GM19455 (cell line): ENCODE measurements at regions not wholly inside any gene's neighbourhood (a gene's known extent, or its start where the extent isn't known, plus 50 kb on each side); places are given as distances from the start of the nearest gene placed in this dataset.
"Not testable (repeated sequence)": the region's sequence is repeated elsewhere in the genome, so short reads cannot be mapped to it uniquely, and the experiment has no call there.

Source experiments
- ATAC-seq: cut with Tn5 transposase; IDR thresholded peaks from one replicate; pipeline ENCODE4 v1.9.1; 2021; ENCODE audit not compliant: unreplicated experiment

- no peak for ATAC-seq
Observed at GRCh38 chr5:4584982-4585381, 555.1 kb upstream of the ADAMTS16 start.

- ATAC-seq = no peak
Observed at GRCh38 chr5:4613440-4613839, 526.7 kb upstream of the ADAMTS16 start.

- no peak for ATAC-seq
Observed at GRCh38 chr5:4614088-4614487, 526.0 kb upstream of the ADAMTS16 start.

DNA sequence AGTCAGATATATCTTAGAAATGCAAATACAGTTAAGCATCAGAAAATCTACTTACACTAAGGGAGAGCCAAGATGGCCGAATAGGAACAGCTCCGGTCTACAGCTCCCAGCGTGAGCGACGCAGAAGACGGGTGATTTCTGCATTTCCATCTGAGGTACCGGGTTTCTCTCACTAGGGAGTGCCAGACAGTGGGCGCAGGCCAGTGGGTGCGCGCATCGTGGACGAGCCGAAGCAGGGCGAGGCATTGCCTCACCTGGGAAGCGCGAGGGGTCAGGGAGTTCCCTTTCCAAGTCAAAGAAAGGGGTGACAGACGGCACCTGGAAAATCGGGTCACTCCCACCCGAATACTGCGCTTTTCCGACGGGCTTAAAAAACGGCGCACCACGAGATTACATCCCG is 524.8 kb upstream of the ADAMTS16 start:
- not testable (repeated sequence) for ATAC-seq

DNA sequence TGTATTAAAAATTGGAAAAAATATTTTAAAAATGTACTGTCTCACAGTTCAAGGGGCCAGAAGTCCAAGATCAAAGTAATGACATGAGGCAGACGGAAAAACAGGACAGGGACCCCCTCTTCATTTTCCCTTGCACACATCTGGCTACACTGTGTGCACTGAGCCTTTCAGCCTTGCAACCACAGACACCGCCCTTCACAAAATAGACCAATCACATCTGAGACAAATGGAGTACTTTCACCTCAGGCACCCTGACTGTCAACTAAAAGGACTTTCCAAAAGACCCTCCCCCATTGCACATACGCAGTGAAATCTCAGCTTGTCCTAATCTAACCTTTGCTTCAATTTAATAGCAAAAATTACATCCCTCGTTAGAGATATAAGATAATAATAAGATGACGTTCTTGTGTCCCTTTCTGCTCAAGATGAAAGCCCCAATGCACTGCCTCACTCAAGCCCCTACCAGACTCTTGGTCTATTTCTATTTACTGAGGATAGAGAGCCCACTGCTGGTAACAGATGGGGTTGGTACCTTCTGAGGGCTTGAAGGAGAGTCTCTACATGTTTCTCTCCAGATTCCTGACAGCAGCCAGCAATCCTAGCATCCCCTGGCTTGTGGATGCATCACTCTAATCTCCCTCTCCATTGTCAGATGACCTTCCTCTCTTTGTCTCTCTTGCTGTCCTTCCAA is 514.8 kb upstream of the ADAMTS16 start:
- no peak for ATAC-seq

DNA sequence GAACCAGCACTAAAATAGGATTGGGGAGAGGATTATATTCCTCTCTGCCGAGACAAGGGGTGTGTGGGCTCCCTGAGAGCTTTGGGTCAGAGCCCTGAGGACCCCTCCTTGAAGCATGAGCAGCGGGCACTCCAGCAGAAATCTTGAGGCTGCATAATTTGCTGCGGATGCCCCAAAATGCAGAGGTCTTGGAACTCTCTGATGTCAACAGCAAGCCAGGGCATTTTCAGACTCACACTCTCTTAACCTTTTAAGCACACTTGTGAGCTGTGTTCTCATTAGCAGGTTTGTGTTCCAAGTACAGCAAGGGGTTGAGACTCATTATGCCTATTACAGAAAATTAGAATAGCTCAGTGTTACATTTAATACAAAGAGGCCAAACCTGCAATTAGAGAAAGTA is 513.0 kb upstream of the ADAMTS16 start:
- ATAC-seq = no peak

DNA sequence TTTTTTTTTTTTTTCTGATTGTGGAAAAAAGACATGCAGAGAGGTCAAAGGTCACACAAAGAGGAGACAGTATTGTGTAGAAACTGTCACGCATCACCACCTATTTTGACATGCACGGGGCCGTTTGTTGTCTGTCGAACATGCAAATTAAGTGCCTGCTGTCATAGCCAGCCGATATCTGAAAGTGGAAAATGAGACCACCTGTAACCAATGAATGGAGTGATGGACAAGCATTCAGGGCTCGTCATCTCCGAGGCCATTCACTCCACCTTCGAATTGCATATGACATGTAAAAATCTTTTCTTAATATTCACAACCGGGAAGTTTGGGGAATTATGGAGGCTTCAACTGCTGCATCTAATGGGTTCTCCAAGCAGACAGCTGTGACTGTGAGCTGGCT is 512.2 kb upstream of the ADAMTS16 start:
- no peak for ATAC-seq

DNA sequence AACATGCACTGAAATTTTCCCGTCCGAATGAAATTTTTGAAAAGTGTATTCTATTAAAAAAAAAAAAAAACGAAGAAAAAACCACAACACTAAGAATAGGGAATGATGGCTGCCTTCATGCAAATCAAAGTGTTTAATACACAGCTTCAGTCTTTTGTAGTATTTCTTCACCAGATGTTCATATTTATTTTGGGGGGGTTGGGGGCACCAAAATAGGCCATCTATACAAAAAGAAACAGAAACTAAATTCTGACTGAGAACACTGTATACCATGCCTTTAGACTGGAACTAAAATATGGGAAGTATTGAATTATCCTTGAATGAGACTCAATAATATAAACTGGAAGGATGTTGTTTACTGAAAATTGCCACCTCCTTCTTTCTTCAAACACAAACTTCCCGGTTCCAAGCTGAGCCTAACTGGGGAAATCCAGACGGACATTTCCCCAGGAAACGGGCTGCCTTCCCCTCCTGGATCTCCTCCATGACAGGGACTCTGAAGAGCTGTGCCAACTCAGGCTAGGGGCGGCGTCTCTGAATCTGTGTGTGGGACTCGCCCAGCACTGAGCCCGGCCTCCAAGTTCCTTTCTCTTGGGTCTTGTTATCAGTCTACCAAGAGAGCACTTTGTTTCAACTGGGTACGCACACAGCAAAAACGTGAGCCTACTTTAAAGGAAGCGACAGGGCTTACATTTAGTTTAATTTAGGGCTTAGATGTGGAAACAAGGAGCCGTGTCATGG is 511.3 kb upstream of the ADAMTS16 start:
- ATAC-seq = no peak

DNA sequence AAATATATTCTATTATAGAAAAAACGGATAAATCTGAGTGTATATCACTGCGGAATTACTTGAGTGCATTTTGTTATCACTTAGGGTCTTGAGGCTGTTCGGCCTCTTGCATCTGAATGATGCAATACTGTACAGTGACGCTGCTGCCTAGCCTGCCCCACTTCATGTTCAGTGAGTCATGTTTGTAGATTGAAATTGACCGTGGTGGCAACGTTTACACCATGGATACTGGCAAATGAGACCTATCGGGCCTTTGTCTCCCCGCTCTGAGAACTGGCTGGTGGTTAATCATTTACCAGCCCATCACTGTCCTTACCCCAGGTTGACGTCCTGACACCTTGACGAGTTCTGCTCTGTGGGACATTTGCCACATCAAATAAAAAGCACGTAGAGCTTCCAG is 510.1 kb upstream of the ADAMTS16 start:
- no peak for ATAC-seq

- no peak for ATAC-seq
Observed at GRCh38 chr5:4634342-4634741, 505.8 kb upstream of the ADAMTS16 start.

- ATAC-seq = no peak
Observed at GRCh38 chr5:4636378-4636777, 503.8 kb upstream of the ADAMTS16 start.

DNA sequence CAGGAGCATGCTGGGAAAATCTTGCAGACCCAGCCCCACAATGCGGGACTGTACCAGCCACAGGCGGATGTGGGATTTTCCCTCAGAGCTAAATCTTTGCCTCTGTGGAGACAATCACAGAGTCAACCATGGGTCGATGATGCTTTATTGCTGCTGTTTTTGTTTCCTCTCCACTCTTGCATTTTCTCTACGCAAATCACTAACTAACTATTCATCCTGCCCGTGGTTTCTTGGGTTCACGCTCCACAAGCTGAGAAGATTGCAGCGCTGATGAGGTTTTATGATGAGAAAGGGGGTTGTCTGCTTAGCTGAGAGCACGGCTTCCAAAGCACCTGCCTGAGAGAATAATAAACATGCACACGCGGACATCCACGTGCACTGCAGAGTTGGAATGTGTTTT is 500.2 kb upstream of the ADAMTS16 start:
- ATAC-seq = no peak

GRCh38 chr5:4640795-4641194 is 499.3 kb upstream of the ADAMTS16 start:
- ATAC-seq = no peak

- no peak for ATAC-seq
Observed at GRCh38 chr5:4642525-4642924, 497.6 kb upstream of the ADAMTS16 start.

DNA sequence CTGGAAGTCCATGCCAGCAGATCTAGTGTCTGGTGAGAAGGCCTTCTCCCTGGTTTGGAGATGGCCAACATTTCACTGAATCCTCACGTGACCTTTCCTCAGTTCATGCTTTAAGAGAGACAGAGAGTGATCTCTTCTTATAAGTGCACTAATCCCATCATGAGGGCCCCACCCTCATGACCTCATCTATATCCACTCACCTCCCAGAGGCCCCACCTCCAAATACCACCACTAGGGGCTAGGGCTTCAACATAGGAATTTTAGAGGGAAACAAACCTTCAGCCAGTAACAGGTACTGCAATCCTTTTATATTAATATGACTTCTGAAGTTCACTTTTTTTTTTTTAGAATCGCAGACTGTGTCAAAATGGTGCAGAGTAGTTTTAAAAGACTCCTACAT is 496.9 kb upstream of the ADAMTS16 start:
- no peak for ATAC-seq

DNA sequence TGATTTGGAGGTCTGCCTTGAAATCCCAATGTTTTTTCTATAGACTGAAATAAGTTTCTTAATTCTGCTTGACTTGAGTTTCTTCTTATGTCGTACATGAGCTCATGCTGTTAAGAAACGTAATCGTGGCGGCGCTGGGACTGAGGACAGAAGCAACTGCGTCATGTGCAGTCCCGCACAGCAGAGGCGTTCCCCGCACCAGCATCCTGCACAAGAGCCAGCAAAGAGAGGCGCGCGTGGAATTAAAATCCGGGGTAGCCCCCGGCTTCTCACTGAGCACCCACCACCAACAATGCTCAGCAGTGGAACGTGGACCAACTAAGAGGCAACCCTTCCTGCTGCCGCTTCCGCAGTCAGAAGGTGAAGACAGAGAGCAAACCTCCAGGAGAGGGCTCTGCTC is 496.2 kb upstream of the ADAMTS16 start:
- ATAC-seq = no peak

DNA sequence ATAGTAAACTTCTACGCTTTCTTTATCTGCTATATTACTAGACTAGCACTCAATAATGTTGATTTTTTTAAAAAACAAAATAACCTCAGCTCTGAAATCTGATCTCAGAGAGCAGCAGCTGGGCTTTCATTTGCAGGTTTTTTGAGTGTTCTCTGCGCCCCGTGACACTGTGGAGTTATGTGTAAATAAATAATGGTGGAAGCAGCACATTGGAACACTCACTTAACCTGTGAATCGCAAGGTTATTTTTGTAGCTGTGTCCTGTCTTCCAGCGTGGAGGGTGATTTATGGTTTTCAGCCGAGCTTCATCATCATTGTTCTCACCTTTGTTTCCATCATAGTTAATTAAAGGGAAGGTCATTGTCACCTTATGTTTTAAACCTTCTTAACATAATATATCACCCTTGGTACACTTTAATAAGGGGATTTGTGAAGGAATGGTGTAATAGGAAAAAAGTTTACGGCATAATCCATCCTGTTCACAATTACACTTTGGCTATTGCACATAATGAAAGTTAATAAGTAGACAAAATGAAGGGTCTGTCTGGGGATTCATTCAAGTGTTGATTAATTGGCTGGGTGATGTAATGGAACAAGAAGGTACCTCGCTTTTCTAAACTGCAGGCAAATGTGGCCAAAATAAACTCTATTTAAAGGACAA is 493.3 kb upstream of the ADAMTS16 start:
- no peak for ATAC-seq

- ATAC-seq = no peak
Observed at GRCh38 chr5:4647955-4648354, 492.2 kb upstream of the ADAMTS16 start.

DNA sequence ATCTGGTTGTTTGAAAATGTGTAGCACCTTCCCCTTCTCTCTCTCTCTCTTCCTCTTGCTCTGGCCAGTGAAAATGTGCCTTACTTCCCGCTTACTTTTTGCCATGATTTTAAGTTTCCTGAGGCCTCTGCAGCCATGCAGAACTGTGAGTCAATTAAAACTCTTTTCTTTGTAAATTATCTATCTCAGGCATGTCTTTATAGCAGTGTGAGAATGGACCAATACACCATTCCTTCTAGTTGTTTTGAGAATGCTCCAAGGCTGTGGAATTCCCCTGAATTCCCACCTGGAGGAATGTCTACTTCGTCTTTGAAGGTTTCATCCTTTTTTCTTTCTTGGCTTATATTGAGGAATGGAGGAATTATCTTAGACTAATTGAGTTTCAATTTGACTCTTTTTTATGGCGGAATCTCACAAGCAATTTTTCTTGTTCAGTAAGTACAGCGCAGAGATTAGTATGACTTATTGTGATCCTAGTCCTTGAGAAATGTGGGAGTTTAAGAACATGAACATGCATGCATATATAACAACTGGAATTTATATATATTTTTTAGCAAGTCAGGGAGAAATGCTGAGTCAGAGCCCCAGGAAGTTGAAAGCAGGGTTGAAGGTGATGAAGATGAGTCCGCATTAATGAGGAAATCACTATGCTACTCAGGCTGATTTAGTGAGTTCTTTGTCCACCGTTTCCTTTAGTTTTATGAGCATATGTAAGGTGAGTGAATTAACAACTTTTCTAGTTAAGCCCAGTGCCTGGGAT is 488.1 kb upstream of the ADAMTS16 start:
- ATAC-seq = no peak

- no peak for ATAC-seq
Observed at GRCh38 chr5:4653475-4653874, 486.7 kb upstream of the ADAMTS16 start.

DNA sequence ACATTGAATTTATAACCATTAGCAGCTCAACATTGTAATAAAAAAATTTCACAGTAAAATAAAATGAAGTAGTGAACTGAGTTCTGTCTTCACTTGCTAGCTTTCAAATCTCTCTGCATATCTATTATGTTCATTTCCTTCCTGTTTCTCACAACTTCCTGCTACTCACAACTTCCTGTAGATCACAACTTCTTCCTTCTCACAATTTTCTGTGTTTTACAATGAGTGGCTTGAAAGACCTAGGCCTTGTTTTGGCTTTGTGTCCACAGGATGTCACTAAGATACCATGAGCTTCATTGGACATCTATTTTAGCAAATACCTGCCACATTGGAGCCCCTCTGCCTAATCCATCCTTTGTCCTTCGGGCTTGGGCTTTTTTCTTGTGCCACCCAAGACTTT is 480.3 kb upstream of the ADAMTS16 start:
- no peak for ATAC-seq

DNA sequence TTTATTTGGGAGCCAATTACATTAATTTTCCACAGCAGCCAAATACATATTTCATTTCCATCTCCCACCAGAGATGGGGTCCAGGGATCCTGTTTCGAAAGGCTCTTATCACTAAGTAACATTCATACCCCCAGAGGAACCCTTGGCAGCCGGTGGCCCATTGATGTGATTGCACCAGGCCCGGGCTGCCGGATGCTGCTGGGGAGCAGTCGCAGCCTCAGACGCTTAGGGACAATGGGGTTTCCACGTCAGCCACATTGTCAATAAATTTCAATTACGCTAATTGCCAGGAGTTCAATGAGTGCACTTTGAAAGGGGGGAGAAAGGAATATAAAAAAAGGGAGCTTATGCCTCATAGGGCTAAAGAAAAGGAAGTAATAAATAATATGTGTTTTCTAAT is 478.8 kb upstream of the ADAMTS16 start:
- no peak for ATAC-seq
